ENCODE measurements at regions not wholly inside any gene's neighbourhood (a gene's known extent, or its start where the extent isn't known, plus 50 kb on each side); places are given as distances from the start of the nearest gene placed in this dataset.

GRCh38 chr21:28207436-28208173 lies 785.1 kb downstream of the LTN1 start:
- H3K36me3 ChIP-seq (replicated peaks), result no peaks in the 10 kb centered on the region
- H3K27me3 ChIP-seq (replicated peaks), result no peaks in the 10 kb centered on the region
- peak; percentile 9 for DNase-seq
- in situ Hi-C loops (cut with HindIII; ENCODE audit: low pct_ligation_motif_present, low sequenced_read_pairs), result no loop called here
- H3K27ac ChIP-seq, result peak overlapping the region; percentile 35
- H3K4me3 ChIP-seq (ENCODE audit: low read depth, low read length), result no peak overlapping the region
- TF ChIP-seq, protein P1, sequence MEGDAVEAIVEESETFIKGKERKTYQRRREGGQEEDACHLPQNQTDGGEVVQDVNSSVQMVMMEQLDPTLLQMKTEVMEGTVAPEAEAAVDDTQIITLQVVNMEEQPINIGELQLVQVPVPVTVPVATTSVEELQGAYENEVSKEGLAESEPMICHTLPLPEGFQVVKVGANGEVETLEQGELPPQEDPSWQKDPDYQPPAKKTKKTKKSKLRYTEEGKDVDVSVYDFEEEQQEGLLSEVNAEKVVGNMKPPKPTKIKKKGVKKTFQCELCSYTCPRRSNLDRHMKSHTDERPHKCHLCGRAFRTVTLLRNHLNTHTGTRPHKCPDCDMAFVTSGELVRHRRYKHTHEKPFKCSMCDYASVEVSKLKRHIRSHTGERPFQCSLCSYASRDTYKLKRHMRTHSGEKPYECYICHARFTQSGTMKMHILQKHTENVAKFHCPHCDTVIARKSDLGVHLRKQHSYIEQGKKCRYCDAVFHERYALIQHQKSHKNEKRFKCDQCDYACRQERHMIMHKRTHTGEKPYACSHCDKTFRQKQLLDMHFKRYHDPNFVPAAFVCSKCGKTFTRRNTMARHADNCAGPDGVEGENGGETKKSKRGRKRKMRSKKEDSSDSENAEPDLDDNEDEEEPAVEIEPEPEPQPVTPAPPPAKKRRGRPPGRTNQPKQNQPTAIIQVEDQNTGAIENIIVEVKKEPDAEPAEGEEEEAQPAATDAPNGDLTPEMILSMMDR (IDR thresholded peaks at IDR 0.05; ENCODE audit: low read depth, low read length, missing control alignments), result no peak

GRCh38 chr21:28200726-28201125 lies 792.0 kb downstream of the LTN1 start:
- DNase-seq, result no peak
- Histone ChIP-seq H3K27me3 (replicated peaks) (no peaks in the 10 kb centered on the region), H3K27ac (no peak overlapping the region), H3K36me3 (replicated peaks) (no peaks in the 10 kb centered on the region), H3K4me3 (ENCODE audit: low read depth, low read length) (no peak overlapping the region)
- in situ Hi-C loops (cut with HindIII; ENCODE audit: low pct_ligation_motif_present, low sequenced_read_pairs), result no loop called here
- TF ChIP-seq, protein P1 (IDR thresholded peaks at IDR 0.05; ENCODE audit: low read depth, low read length, missing control alignments), result no peak

- H3K4me3 ChIP-seq (ENCODE audit: low read depth, low read length), result no peak overlapping the region
- H3K27me3 ChIP-seq (replicated peaks), result no peaks in the 10 kb centered on the region
- H3K27ac ChIP-seq, result no peak overlapping the region
- no peak for DNase-seq
- TF ChIP-seq, protein P1 (IDR thresholded peaks at IDR 0.05; ENCODE audit: low read depth, low read length, missing control alignments), result no peak
- in situ Hi-C loops (cut with HindIII; ENCODE audit: low pct_ligation_motif_present, low sequenced_read_pairs), result no loop called here
- no peaks in the 10 kb centered on the region for H3K36me3 ChIP-seq (replicated peaks)
These were observed 795.7 kb downstream of the LTN1 start for GRCh38 chr21:28196981-28197380.

DNA sequence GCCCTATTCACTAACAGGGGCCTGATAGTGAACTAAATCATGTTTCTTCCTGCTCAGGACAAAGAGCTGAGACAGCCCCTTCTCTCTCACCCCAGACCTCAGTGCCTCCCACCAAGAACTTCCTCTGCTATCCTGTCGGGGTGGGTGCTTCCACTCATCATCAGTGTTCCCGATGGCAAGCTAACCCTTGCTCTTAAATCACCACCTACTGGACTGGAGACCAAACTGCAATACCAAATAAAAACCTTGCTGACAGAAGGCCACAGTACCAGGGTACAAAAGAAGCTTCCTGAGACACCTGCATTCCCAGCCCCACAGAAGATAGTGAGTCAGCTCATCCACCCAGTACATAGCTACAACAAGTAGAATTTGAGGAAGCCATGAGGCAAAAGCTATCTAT lies 799.5 kb downstream of the LTN1 start:
- DNase-seq, result no peak
- no peak overlapping the region for H3K4me3 ChIP-seq (ENCODE audit: low read depth, low read length)
- in situ Hi-C loops (cut with HindIII; ENCODE audit: low pct_ligation_motif_present, low sequenced_read_pairs), result no loop called here

DNA sequence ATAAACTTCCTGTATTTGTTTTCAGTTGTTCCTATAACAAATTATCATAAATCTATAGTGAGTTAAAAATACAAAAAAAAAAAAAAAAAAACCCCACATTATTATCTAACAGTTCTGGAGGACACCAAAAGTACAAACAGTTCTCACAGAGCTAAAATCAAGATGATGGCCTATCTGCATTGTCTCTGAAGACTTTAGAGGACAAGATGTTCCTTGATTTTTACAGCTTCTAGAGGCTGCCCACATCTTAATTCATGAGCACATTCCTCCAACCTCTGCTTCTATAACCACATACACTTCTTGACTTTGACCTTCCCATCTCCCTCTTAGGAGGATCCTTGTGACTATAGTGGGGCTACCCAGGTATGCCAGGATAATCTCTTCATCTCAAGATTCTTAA lies 806.1 kb downstream of the LTN1 start:
- H3K27me3 ChIP-seq (replicated peaks), result no peaks in the 10 kb centered on the region
- no peak overlapping the region for H3K27ac ChIP-seq
- in situ Hi-C loops (cut with HindIII; ENCODE audit: low pct_ligation_motif_present, low sequenced_read_pairs), result no loop called here
- no peaks in the 10 kb centered on the region for H3K36me3 ChIP-seq (replicated peaks)
- TF ChIP-seq, protein P1 (IDR thresholded peaks at IDR 0.05; ENCODE audit: low read depth, low read length, missing control alignments), result no peak
- DNase-seq, result no peak
- H3K4me3 ChIP-seq (ENCODE audit: low read depth, low read length), result no peak overlapping the region

More for the DNA sequence above, 799.5 kb downstream of the LTN1 start:
- Histone ChIP-seq H3K36me3 (replicated peaks) (no peaks in the 10 kb centered on the region), H3K27ac (no peak overlapping the region), H3K27me3 (replicated peaks) (no peaks in the 10 kb centered on the region)
- TF ChIP-seq, protein P1 (IDR thresholded peaks at IDR 0.05; ENCODE audit: low read depth, low read length, missing control alignments), result peak; percentile 37

- Histone ChIP-seq H3K36me3 (replicated peaks) (no peaks in the 10 kb centered on the region), H3K27ac (no peak overlapping the region), H3K4me3 (ENCODE audit: low read depth, low read length) (no peak overlapping the region), H3K27me3 (replicated peaks) (no peaks in the 10 kb centered on the region)
- DNase-seq, result no peak
- TF ChIP-seq, protein P1 (IDR thresholded peaks at IDR 0.05; ENCODE audit: low read depth, low read length, missing control alignments), result no peak
- in situ Hi-C loops (cut with HindIII; ENCODE audit: low pct_ligation_motif_present, low sequenced_read_pairs), result no loop called here
These were observed 810.9 kb downstream of the LTN1 start for GRCh38 chr21:28181730-28182129.

Data from brain microvascular endothelial cell (primary cell).